HG03378 (cell line): ENCODE measurements at regions not wholly inside any gene's neighbourhood (a gene's known extent, or its start where the extent isn't known, plus 50 kb on each side); places are given as distances from the start of the nearest gene placed in this dataset.

Experiments used
- ATAC-seq: cut with Tn5 transposase; IDR thresholded peaks from one replicate; pipeline ENCODE4 v1.9.1; 2021; ENCODE audit warnings: mild to moderate bottlenecking, moderate library complexity; ENCODE audit not compliant: unreplicated experiment

- ATAC-seq, result no peak
Observed at GRCh38 chr3:72133329-72134011, 348.5 kb upstream of the PROK2 start.

GRCh38 chr3:72131899-72132298, 347.0 kb upstream of the PROK2 start:
- ATAC-seq, result no peak

GRCh38 chr3:72130565-72130964, 345.6 kb upstream of the PROK2 start:
- ATAC-seq, result no peak

GRCh38 chr3:72129501-72130094, 344.6 kb upstream of the PROK2 start:
- ATAC-seq, result no peak

GRCh38 chr3:72128921-72129320, 344.0 kb upstream of the PROK2 start:
- no peak for ATAC-seq

- no peak for ATAC-seq
Observed at GRCh38 chr3:72127844-72128243, 342.9 kb upstream of the PROK2 start.

- ATAC-seq, result no peak
Observed at GRCh38 chr3:72127224-72127612, 342.3 kb upstream of the PROK2 start.

GRCh38 chr3:72126441-72127223, 341.7 kb upstream of the PROK2 start:
- no peak for ATAC-seq

- ATAC-seq, result peak; percentile 65
Observed at GRCh38 chr3:72123908-72124441, 339.0 kb upstream of the PROK2 start.

- peak; percentile 76 for ATAC-seq
Observed at GRCh38 chr3:72120806-72121778, 336.1 kb upstream of the PROK2 start.

GRCh38 chr3:72120039-72120438, 335.1 kb upstream of the PROK2 start:
- no peak for ATAC-seq

GRCh38 chr3:72118628-72119027, 333.7 kb upstream of the PROK2 start:
- no peak for ATAC-seq

GRCh38 chr3:72116226-72116625, 331.3 kb upstream of the PROK2 start:
- no peak for ATAC-seq

- no peak for ATAC-seq
Observed at GRCh38 chr3:72115307-72115706, 330.4 kb upstream of the PROK2 start.

- no peak for ATAC-seq
Observed at GRCh38 chr3:72114773-72115172, 329.8 kb upstream of the PROK2 start.

- no peak for ATAC-seq
Observed at GRCh38 chr3:72113964-72114363, 329.0 kb upstream of the PROK2 start.

GRCh38 chr3:72113564-72113963, 328.6 kb upstream of the PROK2 start:
- ATAC-seq, result no peak

- no peak for ATAC-seq
Observed at GRCh38 chr3:72112435-72112834, 327.5 kb upstream of the PROK2 start.

- no peak for ATAC-seq
Observed at GRCh38 chr3:72111265-72112205, 326.6 kb upstream of the PROK2 start.
